Neural crest cell (in vitro differentiated cells): ENCODE measurements at regions not wholly inside any gene's neighbourhood (a gene's known extent, or its start where the extent isn't known, plus 50 kb on each side); places are given as distances from the start of the nearest gene placed in this dataset.

ENCODE experiments used
- DNase-seq: peaks from one replicate; pipeline ENCODE4 v3.0.0; 2021; ENCODE audit warnings: low read depth, mixed read lengths, low spot score
- H3K27ac Mint-ChIP-seq: one replicate; pipeline ENCODE4 v1.8.0; 2021; ENCODE audit warnings: mild to moderate bottlenecking, mixed read lengths; ENCODE audit not compliant: unreplicated experiment
- H3K27me3 Mint-ChIP-seq: 2 replicates; pipeline ENCODE4 v1.8.0; 2021; ENCODE audit warnings: low read depth, mild to moderate bottlenecking, mixed read lengths
- H3K36me3 Mint-ChIP-seq: 2 replicates; pipeline ENCODE4 v1.8.0; 2021; ENCODE audit warnings: low read depth, mild to moderate bottlenecking, mixed read lengths
- H3K4me1 Mint-ChIP-seq: 2 replicates; pipeline ENCODE4 v1.8.0; 2021; ENCODE audit warnings: mixed read lengths
- H3K4me3 Mint-ChIP-seq: one replicate; pipeline ENCODE4 v1.8.0; 2021; ENCODE audit warnings: mild to moderate bottlenecking, mixed read lengths
- H3K9me3 Mint-ChIP-seq: 2 replicates; pipeline ENCODE4 v1.8.0; 2021; ENCODE audit warnings: mixed read lengths
- CTCF ChIP-seq: fragments of 200-600 bp; sonication (generic); conservative IDR thresholded peaks from 2 replicates; pipeline ENCODE4 v1.5.0; 2021; ENCODE audit warnings: antibody characterized with exemption, mild to moderate bottlenecking

DNA sequence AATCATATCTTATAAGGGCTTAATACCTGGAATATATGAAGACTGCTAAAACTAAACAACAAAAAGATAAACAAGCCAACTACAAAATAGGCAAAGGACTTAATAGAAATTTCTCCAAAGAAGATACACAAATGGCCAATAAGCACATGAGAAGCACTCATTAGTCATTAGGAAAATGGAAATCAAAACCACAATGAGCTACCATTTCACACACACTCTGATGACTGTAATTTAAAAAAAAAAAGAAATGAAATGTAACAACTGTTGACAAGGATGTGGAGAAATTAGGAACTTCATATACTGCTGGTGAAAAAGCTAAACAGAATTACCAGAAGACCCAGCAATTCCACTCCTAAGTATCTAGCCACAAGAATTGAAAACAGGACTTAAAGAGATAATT, 374.2 kb upstream of the ZP4 start:
- H3K36me3 Mint-ChIP-seq, result no peaks in the 10 kb centered on the region
- no peak overlapping the region for H3K4me3 Mint-ChIP-seq
- peaks cover 6% of the 10 kb centered on the region for H3K4me1 Mint-ChIP-seq
- H3K27me3 Mint-ChIP-seq, result no peaks in the 10 kb centered on the region
- TF ChIP-seq CTCF, result no peak
- DNase-seq, result no peak
- H3K27ac Mint-ChIP-seq, result no peak overlapping the region
- H3K9me3 Mint-ChIP-seq, result peaks cover 2% of the 10 kb centered on the region

DNA sequence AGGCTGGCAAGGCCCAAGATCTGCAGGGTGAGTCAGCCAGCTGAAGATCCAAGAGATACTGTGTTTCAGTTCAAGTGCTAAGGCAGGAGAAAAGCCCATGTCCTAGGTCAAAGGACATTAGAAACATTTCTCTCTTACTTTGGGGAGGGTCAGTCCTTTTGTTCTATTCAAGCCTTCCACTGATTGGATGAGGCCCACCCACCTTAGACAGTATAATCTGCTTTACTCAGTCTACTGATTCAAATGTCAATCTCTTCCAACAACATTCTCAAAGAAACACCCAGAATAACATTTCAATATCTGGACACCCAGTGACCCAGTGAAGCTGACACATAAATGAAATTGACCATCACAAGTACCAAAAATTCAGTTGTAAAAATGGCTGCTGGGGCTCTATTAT, 367.8 kb upstream of the ZP4 start:
- Mint-ChIP-seq H3K4me3 (no peak overlapping the region), H3K4me1 (peaks cover 14% of the 10 kb centered on the region), H3K27ac (no peak overlapping the region)

GRCh38 chr1:238257018-238257621, 366.4 kb upstream of the ZP4 start:
- Mint-ChIP-seq H3K27ac (no peak overlapping the region), H3K36me3 (no peaks in the 10 kb centered on the region), H3K27me3 (no peaks in the 10 kb centered on the region), H3K4me1 (peaks cover 14% of the 10 kb centered on the region), H3K9me3 (no peaks in the 10 kb centered on the region), H3K4me3 (no peak overlapping the region)
- no peak for TF ChIP-seq CTCF
- DNase-seq, result no peak

More for the DNA sequence above, 367.8 kb upstream of the ZP4 start:
- no peaks in the 10 kb centered on the region for H3K27me3 Mint-ChIP-seq
- H3K36me3 Mint-ChIP-seq, result no peaks in the 10 kb centered on the region
- no peaks in the 10 kb centered on the region for H3K9me3 Mint-ChIP-seq
- TF ChIP-seq CTCF, result no peak
- no peak for DNase-seq

GRCh38 chr1:238254935-238255334, 364.2 kb upstream of the ZP4 start:
- H3K4me3 Mint-ChIP-seq, result no peak overlapping the region
- no peak for TF ChIP-seq CTCF
- no peaks in the 10 kb centered on the region for H3K27me3 Mint-ChIP-seq
- peaks cover 8% of the 10 kb centered on the region for H3K4me1 Mint-ChIP-seq
- no peak overlapping the region for H3K27ac Mint-ChIP-seq
- no peaks in the 10 kb centered on the region for H3K9me3 Mint-ChIP-seq
- no peaks in the 10 kb centered on the region for H3K36me3 Mint-ChIP-seq
- DNase-seq, result no peak

GRCh38 chr1:238252033-238252802, 361.5 kb upstream of the ZP4 start:
- H3K27ac Mint-ChIP-seq, result no peak overlapping the region
- DNase-seq, result peak; percentile 57
- no peak overlapping the region for H3K4me3 Mint-ChIP-seq
- TF ChIP-seq CTCF, result peak; percentile 78
- no peaks in the 10 kb centered on the region for H3K9me3 Mint-ChIP-seq
- no peaks in the 10 kb centered on the region for H3K36me3 Mint-ChIP-seq
- peaks cover 8% of the 10 kb centered on the region for H3K4me1 Mint-ChIP-seq
- H3K27me3 Mint-ChIP-seq, result no peaks in the 10 kb centered on the region
